22Rv1 (cell line): ENCODE measurements at regions not wholly inside any gene's neighbourhood (a gene's known extent, or its start where the extent isn't known, plus 50 kb on each side); places are given as distances from the start of the nearest gene placed in this dataset.

Source experiments
- ZFX ChIP-seq: fragments of 450-650 bp; IDR thresholded peaks from 2 replicates; pipeline ENCODE4 v1.6.1; 2017; ENCODE audit warnings: antibody characterized with exemption, borderline replicate concordance
- TF ChIP-seq, protein P1 (sequence below): fragments of 450-650 bp; IDR thresholded peaks from 2 replicates; pipeline ENCODE4 v1.5.1; 2017; ENCODE audit warnings: mild to moderate bottlenecking

DNA sequence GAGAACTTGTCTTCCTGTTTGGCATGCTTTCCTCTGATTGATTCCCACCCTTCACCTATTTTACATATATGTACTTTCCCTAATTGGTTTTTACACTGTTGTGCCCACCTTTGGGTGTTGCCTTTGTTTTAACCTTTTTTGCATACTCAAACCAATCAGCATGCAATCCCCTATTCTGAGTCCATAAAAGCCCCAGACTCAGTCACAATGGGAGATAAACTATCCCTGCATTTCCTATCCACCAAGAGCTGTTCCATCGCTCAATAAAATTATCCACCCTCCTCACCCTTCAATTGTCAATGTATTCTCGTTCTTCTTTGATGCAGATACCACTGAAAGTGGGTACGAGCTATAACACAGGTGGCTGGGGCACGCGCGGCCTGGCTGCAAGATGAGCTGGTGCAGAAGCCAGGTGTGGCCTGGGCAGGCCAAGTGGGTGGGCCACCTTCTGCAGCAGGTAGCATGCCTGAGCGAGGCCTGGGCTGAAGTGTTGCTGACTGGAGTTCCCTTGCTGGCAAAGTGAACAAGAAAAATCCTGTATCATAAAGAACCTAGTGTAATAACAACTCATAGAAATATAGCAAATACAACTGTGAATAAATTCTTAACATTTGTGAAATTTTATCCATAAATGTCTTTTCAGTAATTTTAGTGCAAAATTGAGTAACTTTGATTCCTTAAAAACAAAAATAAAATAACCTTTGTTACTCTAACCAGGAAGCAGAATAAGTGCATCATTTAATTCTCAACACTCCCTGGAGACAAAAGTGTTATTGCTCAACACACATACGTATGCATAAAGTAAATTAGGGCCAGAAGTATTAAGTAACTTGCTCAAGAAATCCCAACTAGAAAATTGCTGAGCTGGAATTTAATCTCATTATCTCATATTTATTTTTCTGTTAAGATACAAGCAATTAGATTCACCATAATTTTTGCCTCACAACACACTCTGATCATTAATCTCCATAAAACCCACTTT is 685.3 kb upstream of the EDIL3 start:
- TF ChIP-seq, protein P1, sequence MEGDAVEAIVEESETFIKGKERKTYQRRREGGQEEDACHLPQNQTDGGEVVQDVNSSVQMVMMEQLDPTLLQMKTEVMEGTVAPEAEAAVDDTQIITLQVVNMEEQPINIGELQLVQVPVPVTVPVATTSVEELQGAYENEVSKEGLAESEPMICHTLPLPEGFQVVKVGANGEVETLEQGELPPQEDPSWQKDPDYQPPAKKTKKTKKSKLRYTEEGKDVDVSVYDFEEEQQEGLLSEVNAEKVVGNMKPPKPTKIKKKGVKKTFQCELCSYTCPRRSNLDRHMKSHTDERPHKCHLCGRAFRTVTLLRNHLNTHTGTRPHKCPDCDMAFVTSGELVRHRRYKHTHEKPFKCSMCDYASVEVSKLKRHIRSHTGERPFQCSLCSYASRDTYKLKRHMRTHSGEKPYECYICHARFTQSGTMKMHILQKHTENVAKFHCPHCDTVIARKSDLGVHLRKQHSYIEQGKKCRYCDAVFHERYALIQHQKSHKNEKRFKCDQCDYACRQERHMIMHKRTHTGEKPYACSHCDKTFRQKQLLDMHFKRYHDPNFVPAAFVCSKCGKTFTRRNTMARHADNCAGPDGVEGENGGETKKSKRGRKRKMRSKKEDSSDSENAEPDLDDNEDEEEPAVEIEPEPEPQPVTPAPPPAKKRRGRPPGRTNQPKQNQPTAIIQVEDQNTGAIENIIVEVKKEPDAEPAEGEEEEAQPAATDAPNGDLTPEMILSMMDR, result no peak
- no peak for TF ChIP-seq ZFX
